Common myeloid progenitor, CD34-positive (primary cell): ENCODE measurements at regions not wholly inside any gene's neighbourhood (a gene's known extent, or its start where the extent isn't known, plus 50 kb on each side); places are given as distances from the start of the nearest gene placed in this dataset.

Source experiments
- CTCF ChIA-PET: fragments of 350-600 bp; sonication (Branson Sonifier 250); formaldehyde crosslinking; loops from one replicate; lab custom pipeline; 2021; ENCODE audit warnings: antibody characterized with exemption; lab: Charles Lee
- POLR2A ChIA-PET: fragments of 350-600 bp; sonication (Branson Sonifier 250); formaldehyde crosslinking; loops from one replicate; lab custom pipeline; 2021; ENCODE audit warnings: antibody characterized with exemption; lab: Charles Lee
- DNase-seq, 3 donors: peaks; one replicate each; pipeline versions ENCODE4 v3.0.0 to v3.0.0-alpha.2; 2013
- H3K27ac ChIP-seq, 2 experiments: 1 replicate in 1 of 2; 2 replicates in 1 of 2; pipeline ENCODE4 v1.7.0; 2013; ENCODE audit warnings: inconsistent platforms in 2 of 2, low read length in 2 of 2, mild to moderate bottlenecking in 2 of 2, low read depth in 1 of 2, moderate library complexity in 1 of 2; ENCODE audit not compliant: severe bottlenecking in 2 of 2, insufficient read depth in 1 of 2, poor library complexity in 1 of 2
- H3K27me3 ChIP-seq, 5 experiments: replicated peaks in 2 of 5; 1 replicate in 3 of 5; 2 replicates in 2 of 5; pipeline versions ENCODE4 v1.6.1 to v1.7.0; 2013; ENCODE audit warnings: low read length in 4 of 5, mild to moderate bottlenecking in 2 of 5, moderate library complexity in 2 of 5, inconsistent platforms in 1 of 5; ENCODE audit not compliant: insufficient read depth in 5 of 5, control insufficient read depth in 4 of 5
- H3K36me3 ChIP-seq, 4 experiments: 1 replicate in 2 of 4; 2 replicates in 2 of 4; pipeline versions ENCODE4 v1.6.1 to v1.7.0; 2013; ENCODE audit warnings: low read length in 3 of 4, control low read depth in 1 of 4, mild to moderate bottlenecking in 1 of 4; ENCODE audit not compliant: control insufficient read depth in 4 of 4, insufficient read depth in 4 of 4
- H3K4me1 ChIP-seq, 4 experiments: 1 replicate in 3 of 4; 2 replicates in 1 of 4; pipeline versions ENCODE4 v1.6.1 to v1.7.1; 2013; ENCODE audit warnings: low read length in 3 of 4, mild to moderate bottlenecking in 3 of 4, control low read depth in 1 of 4, inconsistent platforms in 1 of 4, moderate library complexity in 1 of 4; ENCODE audit not compliant: control insufficient read depth in 4 of 4, insufficient read depth in 4 of 4; ENCODE audit errors: control extremely low read depth in 1 of 4
- H3K4me3 ChIP-seq, 7 experiments: 1 replicate in 4 of 7; 2 replicates in 3 of 7; pipeline versions ENCODE4 v1.5.1 to v1.7.0; 2013; ENCODE audit warnings: mild to moderate bottlenecking in 7 of 7, low read length in 6 of 7, moderate library complexity in 6 of 7, inconsistent platforms in 2 of 7, low read depth in 2 of 7, control low read depth in 1 of 7; ENCODE audit not compliant: insufficient read depth in 4 of 7, control insufficient read depth in 1 of 7; ENCODE audit errors: extremely low read depth in 1 of 7
- H3K9me3 ChIP-seq, 5 experiments: 1 replicate in 4 of 5; 2 replicates in 1 of 5; pipeline versions ENCODE4 v1.6.1 to v1.7.1; 2013; ENCODE audit warnings: low read length in 4 of 5, mild to moderate bottlenecking in 2 of 5, inconsistent platforms in 1 of 5, low read depth in 1 of 5, moderate library complexity in 1 of 5; ENCODE audit not compliant: control insufficient read depth in 4 of 5, insufficient read depth in 2 of 5; ENCODE audit errors: control extremely low read depth in 1 of 5
- WGBS: methylation state at CpG from one replicate; pipeline ENCODE4 v1.1.5; 2013; ENCODE audit not compliant: insufficient coverage; 5-methylcytosine and 5-hydroxymethylcytosine counted together

DNA sequence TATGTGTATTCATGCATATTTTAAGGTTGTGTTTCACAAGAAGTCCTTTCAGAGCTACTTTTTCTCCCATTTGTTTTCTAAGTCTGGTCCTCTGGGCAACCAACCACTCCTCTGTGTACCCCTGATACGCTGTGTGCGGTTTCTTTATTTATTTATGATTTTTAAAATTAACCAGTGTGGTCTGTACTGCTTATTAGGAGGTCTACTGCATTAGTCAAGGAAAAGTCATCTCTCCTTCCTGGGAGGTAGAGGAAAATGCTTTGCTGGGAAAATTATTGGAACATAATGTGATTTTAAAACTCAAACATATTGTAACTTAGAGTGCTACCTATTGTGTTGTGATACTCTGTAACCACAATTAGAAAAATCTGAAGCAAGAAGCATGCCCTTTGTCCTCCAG, 1404.3 kb downstream of the SUCLG1 start:
- Histone ChIP-seq H3K36me3 (no peaks in the 10 kb centered on the region), H3K4me3 (no peak overlapping the region), H3K27ac (no peak overlapping the region), H3K27me3 (no peaks in the 10 kb centered on the region), H3K9me3 (peaks cover 0 to 3% (median 0%) of the 10 kb centered on the region in 5 experiments), H3K4me1 (no peaks in the 10 kb centered on the region)
- POLR2A ChIA-PET, result no interaction called here
- CTCF ChIA-PET, result no interaction called here
- no peak for DNase-seq
- no CpG with 5 or more reads among the region's 2 CpGs for WGBS

DNA sequence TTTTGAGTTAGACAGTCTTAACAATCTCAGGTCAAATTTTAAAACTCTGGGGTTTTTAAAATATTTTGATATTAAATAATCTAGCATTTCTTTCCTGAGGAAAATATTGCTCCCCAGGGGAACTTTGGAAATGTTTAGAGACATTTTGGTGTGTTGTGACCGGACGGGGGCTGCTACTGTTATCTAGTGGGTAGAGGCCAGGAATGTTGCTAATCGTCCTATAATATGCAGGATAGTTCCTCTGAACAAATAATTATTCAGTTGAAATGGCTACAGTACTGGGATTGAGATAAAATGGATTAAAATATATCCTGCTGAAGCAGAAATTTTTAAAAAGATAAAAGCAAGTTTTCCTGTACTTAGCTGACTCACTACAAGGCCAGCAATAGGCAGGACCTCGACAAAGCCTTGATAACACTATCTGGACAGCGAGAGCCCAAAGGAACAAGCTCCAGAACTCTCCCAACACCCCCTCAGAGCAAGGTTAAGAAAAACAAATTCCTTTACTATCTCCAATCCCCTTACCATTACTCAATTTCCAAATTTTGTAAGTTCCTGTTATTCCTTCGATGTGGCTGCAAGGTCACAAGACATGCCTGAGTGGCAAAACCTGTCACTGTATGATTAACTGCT, 1407.4 kb downstream of the SUCLG1 start:
- DNase-seq, result no peak
- Histone ChIP-seq H3K4me1 (no peaks in the 10 kb centered on the region), H3K27ac (no peak overlapping the region), H3K27me3 (no peaks in the 10 kb centered on the region), H3K4me3 (no peak overlapping the region), H3K9me3 (peaks cover 0 to 3% (median 0%) of the 10 kb centered on the region in 5 experiments), H3K36me3 (no peaks in the 10 kb centered on the region)
- POLR2A ChIA-PET, result no interaction called here
- 88% methylated on average over 5 of the region's 6 CpGs for WGBS
- CTCF ChIA-PET, result no interaction called here

- CTCF ChIA-PET, result no interaction called here
- H3K9me3 ChIP-seq, result no peaks in the 10 kb centered on the region
- no peak overlapping the region for H3K27ac ChIP-seq
- no peaks in the 10 kb centered on the region for H3K4me1 ChIP-seq
- no peaks in the 10 kb centered on the region for H3K36me3 ChIP-seq
- no peak overlapping the region for H3K4me3 ChIP-seq
- POLR2A ChIA-PET, result no interaction called here
- no peaks in the 10 kb centered on the region for H3K27me3 ChIP-seq
- WGBS, result no CpG with 5 or more reads among the region's 1 CpG
- no peak for DNase-seq
Measured at GRCh38 chr2:83042053-83042452, 1417.0 kb downstream of the SUCLG1 start.

- H3K27ac ChIP-seq, result no peak overlapping the region
- POLR2A ChIA-PET, result no interaction called here
- CTCF ChIA-PET, result no interaction called here
- H3K27me3 ChIP-seq, result no peaks in the 10 kb centered on the region
- H3K9me3 ChIP-seq, result no peaks in the 10 kb centered on the region
- no peak overlapping the region for H3K4me3 ChIP-seq
- no peaks in the 10 kb centered on the region for H3K4me1 ChIP-seq
- WGBS, result 86% methylated on average over 1 of the region's 5 CpGs
- no peak for DNase-seq
- H3K36me3 ChIP-seq, result no peaks in the 10 kb centered on the region
Measured at GRCh38 chr2:83022631-83023210, 1436.4 kb downstream of the SUCLG1 start.

GRCh38 chr2:83017366-83018090, 1441.6 kb downstream of the SUCLG1 start:
- Histone ChIP-seq H3K4me3 (no peak overlapping the region), H3K9me3 (no peaks in the 10 kb centered on the region), H3K36me3 (no peaks in the 10 kb centered on the region), H3K4me1 (no peaks in the 10 kb centered on the region), H3K27ac (no peak overlapping the region), H3K27me3 (no peaks in the 10 kb centered on the region)
- WGBS, result no CpG with 5 or more reads among the region's 2 CpGs
- no peak for DNase-seq
- POLR2A ChIA-PET, result no interaction called here
- CTCF ChIA-PET, result no interaction called here

DNA sequence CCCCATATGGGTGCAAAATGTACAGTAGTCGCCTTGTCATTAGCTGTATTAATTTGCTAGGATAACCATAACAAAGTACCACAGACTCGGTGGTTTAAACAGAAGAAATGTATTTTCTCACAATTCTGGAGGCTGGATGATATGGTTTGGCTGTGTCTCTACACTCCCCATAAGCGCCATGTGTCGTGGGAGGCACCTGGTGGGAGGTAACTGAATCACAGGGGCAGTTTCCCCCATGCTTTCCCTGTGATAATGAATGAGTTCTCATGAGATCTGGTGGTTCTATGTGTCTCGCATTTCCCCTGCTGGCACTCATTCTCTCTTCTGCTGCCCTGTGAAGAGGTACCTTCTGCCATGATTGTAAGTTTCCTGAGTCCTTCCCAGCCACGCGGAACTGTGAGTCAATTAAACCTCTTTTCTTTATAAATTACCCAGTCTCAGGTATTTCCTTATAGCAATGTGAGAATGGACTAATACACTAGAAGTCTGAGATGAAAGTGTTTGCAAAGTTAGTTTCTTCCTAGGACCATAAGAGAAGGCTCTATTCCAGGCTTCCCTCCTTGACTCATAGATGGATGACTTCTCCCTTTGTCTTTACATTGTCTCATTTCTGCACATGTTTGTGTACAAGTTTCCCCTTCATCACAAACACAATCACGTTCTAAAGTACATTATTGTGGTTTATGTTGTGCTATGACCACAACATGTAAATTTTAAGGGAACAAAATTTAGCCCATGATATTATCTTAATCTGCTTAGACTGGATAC, 1442.6 kb downstream of the SUCLG1 start:
- DNase-seq, result no peak
- Histone ChIP-seq H3K27ac (no peak overlapping the region), H3K4me3 (no peak overlapping the region), H3K36me3 (no peaks in the 10 kb centered on the region), H3K27me3 (no peaks in the 10 kb centered on the region), H3K4me1 (no peaks in the 10 kb centered on the region), H3K9me3 (no peaks in the 10 kb centered on the region)
- CTCF ChIA-PET, result no interaction called here
- WGBS, result 100% methylated on average over 3 of the region's 8 CpGs
- POLR2A ChIA-PET, result no interaction called here

DNA sequence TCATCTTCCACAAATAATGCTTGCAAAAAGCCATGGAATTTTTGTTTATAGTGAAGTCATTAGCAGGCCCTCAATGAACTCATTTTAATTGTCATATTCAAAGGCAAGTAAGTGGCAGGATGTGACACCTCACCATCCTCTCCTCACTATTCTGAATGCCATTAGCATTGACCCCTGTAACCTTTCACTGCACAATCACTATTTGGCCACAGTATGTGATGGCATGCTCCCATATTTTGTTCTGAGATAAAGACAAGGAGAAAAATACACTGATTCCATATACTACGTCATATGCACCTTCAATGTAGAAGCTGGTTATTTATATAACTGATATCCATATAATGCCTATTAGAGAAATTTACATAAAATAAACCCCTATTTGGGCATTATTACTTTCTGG, 1443.2 kb downstream of the SUCLG1 start:
- Histone ChIP-seq H3K27ac (no peak overlapping the region), H3K9me3 (no peaks in the 10 kb centered on the region), H3K4me1 (no peaks in the 10 kb centered on the region), H3K4me3 (no peak overlapping the region), H3K27me3 (no peaks in the 10 kb centered on the region), H3K36me3 (no peaks in the 10 kb centered on the region)
- ChIA-PET POLR2A (no interaction called here), CTCF (no interaction called here)
- DNase-seq, result no peak
- no CpG with 5 or more reads among the region's 1 CpG for WGBS
